ENCODE measurements at regions not wholly inside any gene's neighbourhood (a gene's known extent, or its start where the extent isn't known, plus 50 kb on each side); places are given as distances from the start of the nearest gene placed in this dataset.

GRCh38 chr1:198865319-198865718, 226.5 kb downstream of the PTPRC start:
- DNase-seq = no peak

DNA sequence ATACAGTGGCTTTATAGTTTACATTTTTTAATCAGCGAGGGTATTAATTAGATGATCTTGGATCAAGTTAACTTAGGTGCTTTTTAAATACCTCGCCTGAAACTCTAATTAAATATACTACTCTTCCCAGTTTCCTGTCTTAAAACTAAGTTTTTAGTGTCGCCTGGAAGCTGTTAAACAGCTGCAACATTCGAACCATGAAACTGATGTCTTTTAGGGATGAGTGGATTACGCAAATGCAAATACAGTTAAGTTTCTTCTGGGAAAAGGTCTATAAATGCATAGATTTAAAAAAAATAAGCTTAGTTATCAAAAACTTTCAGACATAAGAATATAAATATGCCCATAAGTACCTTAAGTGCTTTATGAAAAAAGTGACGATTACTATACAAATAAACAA, 228.3 kb downstream of the PTPRC start:
- no peak for DNase-seq

GRCh38 chr1:198873696-198874230, 234.9 kb downstream of the PTPRC start:
- DNase-seq = no peak

GRCh38 chr1:198876371-198876871, 237.6 kb downstream of the PTPRC start:
- no peak for DNase-seq

GRCh38 chr1:198878566-198878965, 239.7 kb downstream of the PTPRC start:
- no peak for DNase-seq

DNA sequence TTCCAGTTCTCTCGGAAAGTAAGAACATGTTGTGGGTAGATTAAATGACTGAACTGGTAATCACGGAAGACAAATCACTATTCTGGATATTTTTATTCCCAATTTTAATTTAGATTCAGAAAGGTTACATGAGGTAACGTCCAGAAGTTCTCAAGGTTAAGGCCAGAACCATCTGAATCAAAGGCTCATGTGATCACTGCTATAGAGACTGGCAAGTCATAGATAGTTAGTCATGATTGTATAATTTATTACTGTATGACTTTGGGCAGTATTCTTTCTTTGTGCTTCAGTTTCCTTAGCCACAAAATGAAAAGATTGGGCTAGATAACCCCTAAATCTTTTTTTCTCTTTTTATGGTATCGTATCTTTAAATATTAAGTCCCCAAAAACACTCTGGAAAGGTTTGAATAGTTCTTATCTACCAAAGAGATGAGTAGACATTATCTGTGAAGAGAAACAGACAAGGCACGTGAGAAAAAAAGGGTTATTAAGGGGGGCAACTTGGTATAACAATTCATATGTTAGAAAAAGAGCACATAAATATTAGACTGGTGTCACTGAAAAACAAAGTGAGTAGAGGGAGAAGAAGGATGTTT, 241.0 kb downstream of the PTPRC start:
- no peak for DNase-seq

DNA sequence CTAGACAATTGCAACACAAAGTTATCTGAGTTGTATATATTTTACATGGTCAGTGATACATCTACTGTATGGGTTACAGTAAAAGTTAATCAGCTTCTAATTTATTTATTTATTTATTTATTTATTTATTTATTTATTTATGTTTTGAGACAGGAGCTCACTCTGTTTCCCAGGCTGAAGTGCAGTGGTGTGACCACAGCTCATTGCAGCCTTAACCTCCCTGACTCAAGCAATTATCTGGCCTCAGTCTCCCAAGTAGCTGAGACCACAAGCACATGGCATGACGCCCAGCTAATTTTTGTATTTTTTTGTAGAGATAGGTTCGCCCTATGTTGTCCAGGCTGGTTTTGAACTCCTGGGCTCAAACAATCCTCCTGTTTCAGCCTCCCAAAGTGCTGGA, 241.6 kb downstream of the PTPRC start:
- no peak for DNase-seq

DNA sequence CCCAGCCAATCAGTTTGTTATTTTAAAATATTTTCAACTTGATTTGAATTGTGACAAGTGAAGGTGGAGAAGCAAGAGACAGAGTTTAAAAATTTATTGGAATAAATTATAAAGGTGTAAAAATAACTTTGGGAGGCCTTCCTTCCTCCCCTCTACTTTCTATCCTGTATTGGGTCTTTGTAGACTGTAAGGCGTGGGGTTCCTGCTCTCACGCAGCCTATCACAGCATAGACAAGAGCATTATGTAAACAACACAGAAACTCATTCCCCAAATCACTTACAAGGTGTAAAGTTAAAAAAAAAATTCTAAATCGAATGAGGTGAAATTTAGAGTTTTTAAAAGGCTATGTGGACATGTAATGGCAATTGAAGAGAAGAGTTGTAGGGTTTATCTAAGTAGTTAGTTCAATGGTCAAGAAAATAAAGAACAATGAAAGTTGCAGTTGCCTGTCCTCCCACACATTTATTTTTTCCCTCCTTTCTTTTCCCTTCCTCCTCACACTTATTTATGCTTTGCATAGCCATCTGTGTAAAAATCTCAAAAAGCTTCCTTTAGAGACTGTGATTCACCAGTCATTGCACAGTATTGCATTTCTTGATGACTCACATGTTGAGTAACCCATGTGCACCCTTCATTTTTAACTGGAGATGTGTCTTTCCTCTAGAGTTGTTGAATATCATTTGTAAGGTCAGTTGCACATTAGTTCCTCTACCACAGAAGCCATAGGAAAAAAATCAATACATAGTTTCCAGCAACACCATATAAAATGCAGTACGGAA, 242.2 kb downstream of the PTPRC start:
- no peak for DNase-seq

- no peak for DNase-seq
Measured at GRCh38 chr1:198883184-198883583, 244.3 kb downstream of the PTPRC start.

- no peak for DNase-seq
Measured at GRCh38 chr1:198887866-198888265, 249.0 kb downstream of the PTPRC start.

DNA sequence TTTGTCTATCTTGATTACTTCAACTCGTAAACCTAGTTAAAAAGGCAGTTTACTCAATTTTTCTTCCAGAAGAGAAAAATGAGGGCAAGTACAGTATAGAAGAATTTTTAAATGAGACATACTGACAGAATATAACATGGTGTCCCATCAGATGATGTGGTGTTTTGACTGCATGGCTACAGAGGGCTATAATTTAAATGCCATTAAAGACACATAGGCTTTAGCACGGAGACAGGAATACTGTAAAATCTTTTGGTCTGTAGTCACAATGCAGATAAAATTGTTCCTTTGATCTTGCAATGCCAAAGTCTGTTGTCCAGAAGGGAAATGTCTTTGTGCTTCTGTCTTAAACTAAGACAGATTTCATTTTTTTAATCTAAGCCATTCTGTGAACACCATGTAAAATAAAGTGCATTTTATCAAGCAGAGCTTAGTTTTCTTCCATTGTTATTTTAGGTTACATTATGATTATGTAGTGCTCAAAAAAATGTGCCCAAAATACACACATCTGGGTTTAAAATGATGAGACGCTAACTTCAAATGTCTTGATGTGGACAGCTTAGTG, 249.6 kb downstream of the PTPRC start:
- no peak for DNase-seq

- DNase-seq = no peak
Measured at GRCh38 chr1:198889101-198889500, 250.3 kb downstream of the PTPRC start.

DNA sequence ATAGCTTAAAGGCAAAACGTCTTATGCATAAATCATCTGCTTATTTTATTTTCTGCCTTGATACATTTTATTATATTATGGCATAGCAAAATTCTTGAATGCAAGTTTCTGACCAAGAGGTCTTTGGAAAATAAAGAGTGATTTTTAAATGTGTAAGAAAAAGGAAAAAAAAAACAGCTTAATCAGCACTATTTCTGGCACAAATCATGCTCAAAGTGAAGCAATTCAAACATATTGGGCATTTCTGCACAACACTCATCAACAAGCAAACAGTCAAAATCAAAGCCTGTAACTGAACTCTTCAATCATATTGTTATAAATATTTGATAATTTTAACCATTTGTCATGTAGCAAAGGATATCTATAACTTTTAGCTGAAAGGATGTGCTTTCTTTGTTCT, 250.9 kb downstream of the PTPRC start:
- DNase-seq = no peak

GRCh38 chr1:198890214-198890930, 251.5 kb downstream of the PTPRC start:
- DNase-seq = no peak

DNA sequence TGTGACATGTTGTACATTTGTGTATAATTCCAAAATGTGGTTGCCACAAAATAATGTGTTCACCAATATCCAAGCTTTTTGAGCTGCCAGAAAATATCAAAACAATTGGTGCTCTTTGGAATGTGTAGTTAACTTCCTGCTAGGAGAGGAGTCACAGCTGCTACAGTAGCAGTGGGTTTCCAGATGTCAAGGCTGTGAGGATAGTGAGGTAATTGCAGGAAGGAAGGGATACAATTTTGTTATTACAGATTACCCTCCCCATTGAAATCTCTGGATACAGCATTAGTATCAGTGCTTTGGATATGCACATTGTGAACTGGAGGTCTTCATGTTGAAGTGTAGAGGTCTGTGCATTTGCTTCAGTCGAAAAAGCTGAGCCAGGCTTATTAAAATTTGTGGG, 253.2 kb downstream of the PTPRC start:
- no peak for DNase-seq

DNA sequence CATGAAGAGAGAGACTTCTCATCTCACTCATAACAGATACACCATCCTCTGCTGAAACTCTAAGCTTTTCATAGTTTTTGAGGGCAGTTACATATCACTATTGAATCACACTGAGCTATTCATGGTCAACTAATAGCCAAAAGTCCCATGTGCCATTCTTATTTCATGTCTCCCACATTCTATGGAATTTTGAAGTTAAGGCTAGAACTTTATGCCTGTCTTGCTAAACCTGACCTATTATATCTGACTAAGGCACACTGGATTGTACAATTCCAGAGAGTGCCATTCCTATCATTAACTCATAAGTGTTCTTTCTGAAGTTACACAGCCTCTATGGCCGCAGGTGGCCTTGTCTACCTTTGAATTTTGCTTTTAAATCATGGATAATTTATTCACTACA, 254.3 kb downstream of the PTPRC start:
- no peak for DNase-seq

- no peak for DNase-seq
Measured at GRCh38 chr1:198893763-198894444, 255.1 kb downstream of the PTPRC start.

DNA sequence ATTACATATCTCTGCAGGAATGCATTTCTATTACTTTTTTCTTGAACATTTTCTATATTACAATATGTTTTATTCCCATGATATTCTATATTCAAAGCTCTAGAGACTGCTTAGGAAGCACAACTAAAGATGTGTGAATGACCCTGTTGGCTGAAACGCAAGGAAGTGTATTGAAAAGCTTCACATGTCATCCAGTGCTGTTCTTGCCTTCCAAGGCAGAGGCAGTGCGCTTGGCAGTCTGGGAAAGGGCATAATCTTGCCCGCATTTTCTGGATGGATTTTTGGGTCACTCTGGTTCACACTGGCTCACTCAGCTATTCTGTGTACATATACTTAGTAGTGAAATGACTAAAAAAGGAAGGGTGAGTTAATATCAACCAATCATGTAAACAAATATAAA, 262.4 kb downstream of the PTPRC start:
- DNase-seq = no peak

DNA sequence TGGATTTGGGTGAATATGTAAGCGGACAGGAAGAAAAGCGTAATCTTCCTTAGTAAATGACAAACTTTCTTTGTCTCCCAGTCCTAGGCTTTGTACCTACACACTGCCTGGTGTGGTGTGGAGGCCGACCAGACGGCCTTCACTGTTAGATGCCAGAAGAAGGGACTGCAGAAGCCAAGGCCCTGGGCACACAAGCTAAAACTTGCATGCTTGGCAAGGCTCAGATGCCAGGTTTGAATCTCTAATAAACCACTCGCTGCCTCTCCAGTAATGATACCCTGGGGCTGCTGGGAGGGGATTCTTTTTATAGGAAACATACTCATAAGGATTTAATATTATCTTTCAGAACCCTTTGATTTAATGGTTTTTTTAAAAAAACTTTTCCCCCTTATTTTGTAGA, 263.8 kb downstream of the PTPRC start:
- DNase-seq = no peak

DNA sequence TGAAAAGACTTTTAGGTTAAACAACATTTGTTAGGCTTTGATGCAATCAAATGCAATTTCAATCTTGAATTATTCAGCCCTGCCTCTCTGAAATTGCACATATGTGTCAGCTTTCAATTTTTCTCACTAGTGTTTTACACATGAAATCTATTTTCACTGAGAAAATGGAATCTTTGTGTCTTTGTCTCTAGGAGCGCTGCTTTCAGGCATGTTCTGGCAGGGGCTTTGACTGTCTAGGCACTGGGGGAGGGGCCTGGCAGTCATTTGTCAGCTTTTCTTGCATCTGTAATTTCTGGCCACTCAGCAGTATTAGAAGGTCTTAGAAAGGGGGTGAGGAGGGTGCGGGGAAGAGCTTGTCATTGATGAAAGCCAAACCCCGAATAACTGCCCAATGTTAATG, 264.4 kb downstream of the PTPRC start:
- DNase-seq = no peak

DNA sequence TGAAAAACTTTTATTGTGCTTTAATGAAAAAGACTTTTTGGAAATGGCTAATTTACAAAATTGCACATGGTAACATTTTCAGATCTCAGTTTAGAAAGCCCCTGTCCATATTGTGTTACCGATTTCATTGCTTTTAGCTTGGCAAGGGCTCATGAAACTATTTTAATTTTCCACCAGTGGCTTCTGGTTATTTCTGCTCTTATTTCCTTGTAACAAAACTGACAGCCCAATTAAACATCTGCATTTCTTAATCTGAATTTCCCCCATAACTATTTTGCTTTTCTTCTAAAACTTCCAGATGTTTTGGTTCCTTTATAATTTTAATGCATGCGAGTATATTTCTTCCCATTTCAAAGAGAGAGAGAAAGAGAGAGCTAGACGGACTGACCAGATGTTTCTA, 264.8 kb downstream of the PTPRC start:
- DNase-seq = no peak

- DNase-seq = no peak
Measured at GRCh38 chr1:198904321-198904720, 265.5 kb downstream of the PTPRC start.

All from activated naive CD4-positive, alpha-beta T cell treated with anti-CD3 and anti-CD28 coated beads, Interleukin-2, amount 50 U/mL, for 16 hours (primary cell).